HCT116 (cell line): ENCODE measurements at regions not wholly inside any gene's neighbourhood (a gene's known extent, or its start where the extent isn't known, plus 50 kb on each side); places are given as distances from the start of the nearest gene placed in this dataset.

ENCODE experiments used
- ATAC-seq: fragments of 200-7000 bp; cut with Tn5 transposase; 2 replicates; pipeline ENCODE4 v1.9.1; 2020; ENCODE audit warnings: mild to moderate bottlenecking, moderate library complexity
- BruUV-seq: library from RNA; stranded (reverse); fragments of 400-500 nt; replicated peaks from 2 replicates; lab custom pipeline; 2021; lab: Mats Ljungman, UMichigan
- CTCF ChIA-PET: fragments of 300-600 bp; sonication (Branson Sonifier 250); formaldehyde crosslinking; loops from one replicate; lab custom pipeline; 2021; ENCODE audit warnings: antibody characterized with exemption; lab: Charles Lee
- POLR2A ChIA-PET: fragments of 300-600, 350-600 bp; sonication (Branson Sonifier 250); formaldehyde crosslinking; loops from one replicate; lab custom pipeline; 2021; ENCODE audit warnings: antibody characterized with exemption; lab: Charles Lee
- RAD21 ChIA-PET, 2 experiments: fragments of 300-600 bp; sonication (Branson Sonifier 250); formaldehyde crosslinking; loops; one replicate each; lab custom pipeline; 2023; ENCODE audit warnings: low total read pairs in 2 of 2; ENCODE audit not compliant: uncharacterized antibody in 2 of 2, unreplicated experiment in 2 of 2, low non-redundant PET in 1 of 2; lab: Charles Lee
- DNase-seq: peaks from one replicate; pipeline ENCODE4 v3.0.0-alpha.2; 2010; ENCODE audit warnings: low read depth, low spot score
- H2AFZ ChIP-seq: fragments of 200-600 bp; shearing (Covaris generic), sonication (generic); 2 replicates; pipeline ENCODE4 v1.6.1; 2017; ENCODE audit warnings: low read depth, mixed run types, mixed read lengths, antibody characterized with exemption, low read length; ENCODE audit not compliant: poor library complexity, severe bottlenecking
- H3K27ac ChIP-seq: 2 replicates; pipeline ENCODE4 v1.5.1; 2012; ENCODE audit warnings: low read depth, low read length
- H3K27me3 ChIP-seq: fragments of 200-600 bp; sonication (generic); 2 replicates; pipeline ENCODE4 v1.6.1; 2016; ENCODE audit warnings: mixed run types, low read length, mixed read lengths; ENCODE audit not compliant: insufficient read depth
- H3K36me3 ChIP-seq, 2 experiments: fragments of 200-500 bp in 1 of 2; fragments of 200-600 bp in 1 of 2; sonication (Bioruptor generic) in 1 of 2; sonication (generic) in 1 of 2; 2 replicates each; pipeline versions ENCODE4 v1.5.1 to v1.6.1; 2014 to 2016; ENCODE audit warnings: low read length in 2 of 2, inconsistent platforms in 1 of 2, mixed read lengths in 1 of 2, mixed run types in 1 of 2; ENCODE audit not compliant: insufficient read depth in 2 of 2, control insufficient read depth in 1 of 2
- H3K4me1 ChIP-seq, 2 experiments: fragments of 200-600 bp in 1 of 2; sonication (generic) in 1 of 2; 2 replicates each; pipeline versions ENCODE4 v1.5.1 to v1.6.1; 2012 to 2017; ENCODE audit warnings: low read length in 2 of 2, inconsistent platforms in 1 of 2, mild to moderate bottlenecking in 1 of 2, mixed read lengths in 1 of 2, mixed run types in 1 of 2, moderate library complexity in 1 of 2; ENCODE audit not compliant: insufficient read depth in 2 of 2, control insufficient read depth in 1 of 2
- H3K4me2 ChIP-seq: fragments of 200-600 bp; sonication (generic); 2 replicates; pipeline ENCODE4 v1.6.1; 2017; ENCODE audit warnings: mixed run types, low read length, mixed read lengths
- H3K4me3 ChIP-seq, 2 experiments: fragments of 200-600 bp in 1 of 2; sonication (generic) in 1 of 2; replicated peaks in 1 of 2; 2 replicates each; pipeline ENCODE4 v1.5.1; 2011 to 2016; ENCODE audit warnings: low read length in 2 of 2, control low read depth in 1 of 2, low read depth in 1 of 2, mild to moderate bottlenecking in 1 of 2, mixed read lengths in 1 of 2, mixed run types in 1 of 2
- H3K79me2 ChIP-seq: fragments of 200-600 bp; sonication (generic); 2 replicates; pipeline ENCODE4 v1.6.1; 2017; ENCODE audit warnings: mild to moderate bottlenecking, mixed run types, low read length, moderate library complexity, mixed read lengths; ENCODE audit not compliant: insufficient read depth
- H3K9ac ChIP-seq: fragments of 200-600 bp; sonication (generic); 2 replicates; pipeline ENCODE4 v1.6.1; 2016; ENCODE audit warnings: low read length, mixed read lengths
- H3K9me2 ChIP-seq: fragments of 200-600 bp; sonication (generic), shearing (Covaris generic); 2 replicates; pipeline ENCODE4 v1.6.1; 2017; ENCODE audit warnings: mixed run types, mild to moderate bottlenecking, moderate library complexity; ENCODE audit not compliant: insufficient read depth
- H3K9me3 ChIP-seq, 2 experiments: fragments of 200-500 bp in 1 of 2; fragments of 200-600 bp in 1 of 2; sonication (Bioruptor generic) in 1 of 2; sonication (generic) in 1 of 2; 2 replicates each; pipeline ENCODE4 v1.6.1; 2014 to 2017; ENCODE audit warnings: low read length in 2 of 2, mixed read lengths in 2 of 2, inconsistent platforms in 1 of 2, low read depth in 1 of 2, mild to moderate bottlenecking in 1 of 2, mixed run types in 1 of 2, moderate library complexity in 1 of 2; ENCODE audit not compliant: control insufficient read depth in 1 of 2, insufficient read depth in 1 of 2
- H4K20me1 ChIP-seq: fragments of 200-600 bp; sonication (generic), shearing (Covaris generic); 2 replicates; pipeline ENCODE4 v1.6.1; 2017; ENCODE audit warnings: mixed run types, mild to moderate bottlenecking, moderate library complexity; ENCODE audit not compliant: insufficient read depth
- ATF3 ChIP-seq: IDR thresholded peaks from 2 replicates; pipeline ENCODE4 v1.6.1; 2012
- CBX3 ChIP-seq: IDR thresholded peaks from 2 replicates; pipeline ENCODE4 v1.6.1; 2012; ENCODE audit warnings: low read depth
- CEBPB ChIP-seq: IDR thresholded peaks from 2 replicates; pipeline ENCODE4 v1.6.1; 2012; ENCODE audit warnings: low read depth
- CTCF ChIP-seq, 3 experiments: fragments of 200-600 bp in 1 of 3; sonication (generic) in 1 of 3; IDR thresholded peaks in 2 of 3; conservative IDR thresholded peaks in 1 of 3; 2 replicates each; pipeline ENCODE4 v1.5.1; 2012 to 2017; ENCODE audit warnings: low read depth in 2 of 3, low read length in 2 of 3, antibody characterized with exemption in 1 of 3, borderline replicate concordance in 1 of 3, control low read depth in 1 of 3, mild to moderate bottlenecking in 1 of 3, mixed read lengths in 1 of 3, mixed run types in 1 of 3, moderate library complexity in 1 of 3; ENCODE audit not compliant: insufficient read depth in 1 of 3
- EGR1 ChIP-seq: IDR thresholded peaks from 2 replicates; pipeline ENCODE4 v1.6.1; 2012; ENCODE audit warnings: low read depth
- EZH2phosphoT487 ChIP-seq: fragments of 200-600 bp; IDR thresholded peaks from 2 replicates; pipeline ENCODE4 v1.6.1; 2018; ENCODE audit warnings: antibody characterized with exemption, borderline replicate concordance
- FOSL1 ChIP-seq: IDR thresholded peaks from 2 replicates; pipeline ENCODE4 v1.6.1; 2012; ENCODE audit warnings: low read depth
- MAX ChIP-seq: IDR thresholded peaks from 2 replicates; pipeline ENCODE4 v1.6.1; 2012
- POLR2AphosphoS5 ChIP-seq: IDR thresholded peaks from 2 replicates; pipeline ENCODE4 v1.6.1; 2011; ENCODE audit warnings: mild to moderate bottlenecking, low read depth, low read length, moderate library complexity
- RAD21 ChIP-seq: IDR thresholded peaks from 2 replicates; pipeline ENCODE4 v1.6.1; 2012; ENCODE audit warnings: low read depth, mild to moderate bottlenecking
- REST ChIP-seq: IDR thresholded peaks from 2 replicates; pipeline ENCODE4 v1.6.1; 2012; ENCODE audit warnings: low read depth
- SIN3A ChIP-seq: IDR thresholded peaks from 2 replicates; pipeline ENCODE4 v1.6.1; 2012; ENCODE audit warnings: low read depth
- SP1 ChIP-seq: IDR thresholded peaks from 2 replicates; pipeline ENCODE4 v1.6.1; 2012; ENCODE audit warnings: low read depth
- SRF ChIP-seq: IDR thresholded peaks from 2 replicates; pipeline ENCODE4 v1.6.1; 2012; ENCODE audit warnings: low read depth
- TCF7L2 ChIP-seq: IDR thresholded peaks from 2 replicates; pipeline ENCODE4 v1.7.0; 2011; ENCODE audit warnings: borderline replicate concordance, inconsistent platforms; ENCODE audit not compliant: insufficient read depth, insufficient read length; ENCODE audit errors: extremely low read depth
- YY1 ChIP-seq: IDR thresholded peaks from 2 replicates; pipeline ENCODE4 v1.6.1; 2011; ENCODE audit warnings: low read length, low read depth, moderate library complexity, mild to moderate bottlenecking; ENCODE audit not compliant: insufficient replicate concordance; ENCODE audit errors: extremely low read depth
- ZBTB33 ChIP-seq: IDR thresholded peaks from 2 replicates; pipeline ENCODE4 v1.6.1; 2011; ENCODE audit warnings: mild to moderate bottlenecking, low read length, moderate library complexity; ENCODE audit not compliant: insufficient replicate concordance; ENCODE audit errors: extremely low read depth
- ZFX ChIP-seq: fragments of 450-650 bp; IDR thresholded peaks from 2 replicates; pipeline ENCODE4 v1.6.1; 2017
- intact Hi-C: fragments of 100-400 bp; cut with micrococcal nuclease; formaldehyde crosslinking; loops from 2 replicates; pipeline ENCODE4 v1.10.0; 2022

GRCh38 chr3:176961916-176962315 is 235.4 kb downstream of the TBL1XR1 start:
- ATAC-seq: no peak
- Histone ChIP-seq H3K4me2 (no peak overlapping the region), H3K4me3 (no peak overlapping the region), H3K9me2 (no peaks in the 10 kb centered on the region), H4K20me1 (no peaks in the 10 kb centered on the region), H3K4me1 (no peaks in the 10 kb centered on the region), H3K79me2 (no peaks in the 10 kb centered on the region), H3K27me3 (no peaks in the 10 kb centered on the region), H3K9ac (no peak overlapping the region), H3K9me3 (no peaks in the 10 kb centered on the region), H3K27ac (no peak overlapping the region), H2AFZ (no peak overlapping the region), H3K36me3 (no peaks in the 10 kb centered on the region)
- intact Hi-C loops: no loop called here
- DNase-seq: no peak
- POLR2A ChIA-PET: no interaction called here
- TF ChIP-seq CEBPB (no peak), TCF7L2 (no peak), RAD21 (no peak), MAX (no peak), SRF (no peak), EGR1 (no peak), CTCF (IDR thresholded peaks at IDR 0.05 in 2 of 3, conservative IDR thresholded peaks at IDR 0.05 in 1 of 3; ENCODE audit: borderline replicate concordance in 1 of 3, insufficient read depth in 1 of 3, low read depth in 2 of 3, low read length in 2 of 3) (no peak), FOSL1 (no peak), REST (no peak; the same call in 1 of the 2 replicates), SP1 (no peak), CBX3 (no peak), ZBTB33 (no peak), ZFX (no peak), POLR2AphosphoS5 (no peak), YY1 (no peak), SIN3A (no peak), EZH2phosphoT487 (no peak), ATF3 (no peak)
- BruUV-seq: no TSS peak
- RAD21 ChIA-PET: no interaction called here
- CTCF ChIA-PET: no interaction called here
